ENCODE measurements at regions not wholly inside any gene's neighbourhood (a gene's known extent, or its start where the extent isn't known, plus 50 kb on each side); places are given as distances from the start of the nearest gene placed in this dataset.

DNA sequence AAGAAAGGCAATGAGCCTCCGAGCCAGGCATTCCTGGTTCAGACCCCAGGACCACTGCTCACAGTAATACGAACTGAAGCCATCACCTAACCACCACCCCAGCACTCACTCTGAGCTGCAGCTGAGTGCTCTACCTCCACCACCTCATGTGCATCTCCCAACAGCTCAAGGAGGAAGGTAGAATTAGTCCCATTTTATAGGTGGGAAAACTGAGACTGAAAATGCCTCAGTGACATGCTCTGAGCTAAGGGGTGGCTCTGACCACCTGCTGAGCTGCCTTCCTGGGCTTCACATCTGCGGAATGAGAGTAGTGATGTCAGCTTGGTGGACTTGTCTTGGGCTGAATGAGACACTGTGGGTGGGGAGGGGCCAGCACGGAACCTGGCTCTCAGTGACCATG lies 159.7 kb upstream of the UNC5B start:
- H3K4me3 ChIP-seq: no peak overlapping the region
- TF ChIP-seq EP300 (IDR thresholded peaks at IDR 0.05) (no peak), POLR2A (IDR thresholded peaks at IDR 0.05) (no peak)
- TF ChIP-seq, protein P1, sequence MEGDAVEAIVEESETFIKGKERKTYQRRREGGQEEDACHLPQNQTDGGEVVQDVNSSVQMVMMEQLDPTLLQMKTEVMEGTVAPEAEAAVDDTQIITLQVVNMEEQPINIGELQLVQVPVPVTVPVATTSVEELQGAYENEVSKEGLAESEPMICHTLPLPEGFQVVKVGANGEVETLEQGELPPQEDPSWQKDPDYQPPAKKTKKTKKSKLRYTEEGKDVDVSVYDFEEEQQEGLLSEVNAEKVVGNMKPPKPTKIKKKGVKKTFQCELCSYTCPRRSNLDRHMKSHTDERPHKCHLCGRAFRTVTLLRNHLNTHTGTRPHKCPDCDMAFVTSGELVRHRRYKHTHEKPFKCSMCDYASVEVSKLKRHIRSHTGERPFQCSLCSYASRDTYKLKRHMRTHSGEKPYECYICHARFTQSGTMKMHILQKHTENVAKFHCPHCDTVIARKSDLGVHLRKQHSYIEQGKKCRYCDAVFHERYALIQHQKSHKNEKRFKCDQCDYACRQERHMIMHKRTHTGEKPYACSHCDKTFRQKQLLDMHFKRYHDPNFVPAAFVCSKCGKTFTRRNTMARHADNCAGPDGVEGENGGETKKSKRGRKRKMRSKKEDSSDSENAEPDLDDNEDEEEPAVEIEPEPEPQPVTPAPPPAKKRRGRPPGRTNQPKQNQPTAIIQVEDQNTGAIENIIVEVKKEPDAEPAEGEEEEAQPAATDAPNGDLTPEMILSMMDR (IDR thresholded peaks at IDR 0.05): no peak
- DNase-seq: no peak
- no peaks in the 10 kb centered on the region for H3K36me3 ChIP-seq
- 86 to 98% (median 88%) methylated on average over 4 of the region's 4 CpGs for WGBS, 3 donors
- H3K9me3 ChIP-seq: no peaks in the 10 kb centered on the region
- intact Hi-C loops (cut with DNase I): no loop called here
- no peaks in the 10 kb centered on the region for H3K27me3 ChIP-seq
- no peaks in the 10 kb centered on the region for H3K4me1 ChIP-seq (ENCODE audit: insufficient read depth)
- H3K27ac ChIP-seq: no peak overlapping the region

- no peak for TF ChIP-seq EP300 (IDR thresholded peaks at IDR 0.05)
- TF ChIP-seq POLR2A (IDR thresholded peaks at IDR 0.05): no peak
- TF ChIP-seq, protein P1 (IDR thresholded peaks at IDR 0.05): no peak
- Histone ChIP-seq H3K4me3 (no peak overlapping the region), H3K4me1 (ENCODE audit: insufficient read depth) (no peaks in the 10 kb centered on the region), H3K27me3 (no peaks in the 10 kb centered on the region), H3K36me3 (no peaks in the 10 kb centered on the region), H3K27ac (no peak overlapping the region), H3K9me3 (no peaks in the 10 kb centered on the region)
- intact Hi-C loops (cut with DNase I): no loop called here
- WGBS, 3 donors: 59 to 69% (median 65%) methylated on average over 10 of the region's 10 CpGs
- no peak for DNase-seq
Observed at GRCh38 chr10:71053169-71053895, 159.0 kb upstream of the UNC5B start.

- Histone ChIP-seq H3K4me1 (ENCODE audit: insufficient read depth) (no peaks in the 10 kb centered on the region), H3K27ac (no peak overlapping the region), H3K27me3 (no peaks in the 10 kb centered on the region), H3K9me3 (no peaks in the 10 kb centered on the region), H3K36me3 (no peaks in the 10 kb centered on the region), H3K4me3 (no peak overlapping the region)
- DNase-seq: no peak
- intact Hi-C loops (cut with DNase I): no loop called here
- WGBS, 3 donors: 88 to 94% (median 94%) methylated on average over 4 of the region's 4 CpGs
- TF ChIP-seq EP300 (IDR thresholded peaks at IDR 0.05) (no peak), POLR2A (IDR thresholded peaks at IDR 0.05) (no peak)
- TF ChIP-seq, protein P1 (IDR thresholded peaks at IDR 0.05): no peak
Observed at GRCh38 chr10:71058308-71058707, 154.1 kb upstream of the UNC5B start.

DNA sequence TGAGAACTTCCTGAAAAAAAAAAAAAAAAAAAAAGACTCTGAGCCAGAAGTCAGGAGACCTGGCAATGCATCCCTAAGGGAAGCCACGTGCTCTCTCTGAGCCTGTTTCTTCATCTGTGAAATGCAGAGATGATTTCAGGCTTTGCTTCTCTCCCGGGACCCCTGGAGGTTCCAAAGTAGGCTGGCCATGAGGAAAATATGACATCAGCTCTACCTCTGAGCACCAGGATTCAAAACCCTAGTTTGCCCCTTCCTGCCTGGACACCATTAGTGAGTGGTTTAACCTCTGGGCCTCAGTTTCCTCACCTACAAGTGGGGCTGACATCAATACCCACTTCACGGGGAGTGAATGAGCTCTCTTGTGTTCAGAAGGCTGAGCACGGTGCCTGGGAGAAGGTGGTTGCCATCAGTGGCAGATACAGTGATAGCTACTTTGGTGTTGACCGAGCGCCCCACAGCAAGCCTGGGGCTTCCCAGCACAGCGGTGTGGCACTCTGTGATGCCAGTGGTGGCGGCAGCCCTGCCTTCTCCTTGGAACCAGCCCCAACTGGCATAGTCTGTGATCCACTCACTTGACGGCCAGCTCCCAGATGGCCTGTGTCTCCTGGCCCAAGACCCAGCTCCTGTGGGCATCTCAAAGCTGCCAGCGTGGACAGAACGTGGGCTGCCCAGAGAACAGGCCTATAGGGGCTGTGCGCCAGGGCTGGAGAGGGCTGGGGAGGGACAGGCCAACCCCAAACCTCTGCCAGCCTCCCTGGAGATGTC lies 153.1 kb upstream of the UNC5B start:
- intact Hi-C loops (cut with DNase I): no loop called here
- Histone ChIP-seq H3K27ac (no peak overlapping the region), H3K36me3 (no peaks in the 10 kb centered on the region), H3K4me1 (ENCODE audit: insufficient read depth) (no peaks in the 10 kb centered on the region), H3K9me3 (no peaks in the 10 kb centered on the region), H3K4me3 (no peak overlapping the region), H3K27me3 (no peaks in the 10 kb centered on the region)
- TF ChIP-seq POLR2A (IDR thresholded peaks at IDR 0.05) (no peak), EP300 (IDR thresholded peaks at IDR 0.05) (no peak)
- TF ChIP-seq, protein P1 (IDR thresholded peaks at IDR 0.05): no peak
- no peak for DNase-seq
- WGBS, 3 donors: 73 to 77% (median 74%) methylated on average over 12 of the region's 12 CpGs

Data from ovary (tissue), 7 donors.